Spleen (tissue), 11 donors: ENCODE measurements at regions not wholly inside any gene's neighbourhood (a gene's known extent, or its start where the extent isn't known, plus 50 kb on each side); places are given as distances from the start of the nearest gene placed in this dataset.

ENCODE experiments used
- DNase-seq: peaks from one replicate; pipeline ENCODE4 v3.0.0-alpha.2; 2020
- H3K27ac ChIP-seq, 8 donors: fragments of 200-600 bp; sonication (generic) in 7 of 8; 1 replicate in 4 of 8; 2 replicates in 4 of 8; pipeline versions ENCODE4 v1.5.0 to v1.8.0; 2016 to 2021; ENCODE audit warnings: inconsistent platforms in 4 of 8, mild to moderate bottlenecking in 4 of 8, moderate library complexity in 1 of 8
- H3K27me3 ChIP-seq, 7 donors: fragments of 200-600 bp; sonication (generic) in 6 of 7; replicated peaks in 1 of 7; 1 replicate in 4 of 7; 2 replicates in 3 of 7; pipeline versions ENCODE4 v1.5.0 to v1.8.0; 2016 to 2021; ENCODE audit warnings: inconsistent platforms in 3 of 7, mild to moderate bottlenecking in 1 of 7
- H3K36me3 ChIP-seq, 6 donors: fragments of 200-600 bp; sonication (generic) in 5 of 6; 1 replicate in 4 of 6; 2 replicates in 2 of 6; pipeline versions ENCODE4 v1.5.0 to v1.8.0; 2016 to 2021; ENCODE audit warnings: inconsistent platforms in 2 of 6
- H3K4me1 ChIP-seq, 6 donors: fragments of 200-600 bp; sonication (generic) in 5 of 6; 1 replicate in 3 of 6; 2 replicates in 3 of 6; pipeline versions ENCODE4 v1.5.0 to v1.8.0; 2016 to 2021; ENCODE audit warnings: inconsistent platforms in 3 of 6
- H3K4me3 ChIP-seq, 8 donors: fragments of 200-600 bp; sonication (generic) in 7 of 8; 1 replicate in 4 of 8; 2 replicates in 4 of 8; pipeline versions ENCODE4 v1.5.0 to v1.8.0; 2016 to 2021; ENCODE audit warnings: inconsistent platforms in 4 of 8, mild to moderate bottlenecking in 4 of 8, moderate library complexity in 2 of 8
- H3K9me3 ChIP-seq, 8 donors: fragments of 200-600 bp; sonication (generic) in 7 of 8; 1 replicate in 4 of 8; 2 replicates in 4 of 8; pipeline versions ENCODE4 v1.5.0 to v1.8.0; 2016 to 2021; ENCODE audit warnings: inconsistent platforms in 4 of 8
- POLR2A ChIP-seq, 3 donors: fragments of 450-650 bp; IDR thresholded peaks; one replicate each; pipeline ENCODE4 v1.5.1; 2017; ENCODE audit warnings: antibody characterized with exemption in 3 of 3, mild to moderate bottlenecking in 1 of 3
- POLR2AphosphoS5 ChIP-seq, 3 donors: sonication (generic); formaldehyde crosslinking; IDR thresholded peaks; one replicate each; pipeline ENCODE4 v1.5.1; 2017; ENCODE audit warnings: antibody characterized with exemption in 3 of 3
- WGBS, 5 donors: extraction: QIAGEN DNeasy Blood & Tissue Kit in 3 of 5; methylation state at CpG; one replicate each; pipeline versions ENCODE4 v1.1.5 to v1.1.7; 2013 to 2018; 5-methylcytosine and 5-hydroxymethylcytosine counted together
- intact Hi-C: fragments of 100-400 bp; cut with DNase I; formaldehyde crosslinking; loops from one replicate; pipeline ENCODE4 v1.15.0; 2023; ENCODE audit warnings: low total_unique reads
- TF ChIP-seq, protein P1 (sequence below), 11 experiments: fragments of 200-600 bp in 7 of 11; fragments of 450-650 bp in 4 of 11; sonication (generic) in 4 of 11; IDR thresholded peaks in 8 of 11; conservative IDR thresholded peaks in 3 of 11; 1 replicate in 7 of 11; 2 replicates in 4 of 11; pipeline versions ENCODE4 v1.4.0 to v1.8.0; 2016 to 2021; ENCODE audit warnings: antibody characterized with exemption in 11 of 11, inconsistent platforms in 4 of 11, mild to moderate bottlenecking in 1 of 11
- donor health status: healthy with polysubstance abuse.
- donor health status: DM: no; HTN: no; CAD: no; lungs with moderate emphysema.
- donor health status: DM: no; HTN: no; CAD: no.
- donor health status: Bipolar disorder and iron deficiency.
- donor health status: healthy.
- donor health status: DM: no; HTN: no; CAD: no.
- donor health status: DM: yes; HTN: yes; CAD: no.

DNA sequence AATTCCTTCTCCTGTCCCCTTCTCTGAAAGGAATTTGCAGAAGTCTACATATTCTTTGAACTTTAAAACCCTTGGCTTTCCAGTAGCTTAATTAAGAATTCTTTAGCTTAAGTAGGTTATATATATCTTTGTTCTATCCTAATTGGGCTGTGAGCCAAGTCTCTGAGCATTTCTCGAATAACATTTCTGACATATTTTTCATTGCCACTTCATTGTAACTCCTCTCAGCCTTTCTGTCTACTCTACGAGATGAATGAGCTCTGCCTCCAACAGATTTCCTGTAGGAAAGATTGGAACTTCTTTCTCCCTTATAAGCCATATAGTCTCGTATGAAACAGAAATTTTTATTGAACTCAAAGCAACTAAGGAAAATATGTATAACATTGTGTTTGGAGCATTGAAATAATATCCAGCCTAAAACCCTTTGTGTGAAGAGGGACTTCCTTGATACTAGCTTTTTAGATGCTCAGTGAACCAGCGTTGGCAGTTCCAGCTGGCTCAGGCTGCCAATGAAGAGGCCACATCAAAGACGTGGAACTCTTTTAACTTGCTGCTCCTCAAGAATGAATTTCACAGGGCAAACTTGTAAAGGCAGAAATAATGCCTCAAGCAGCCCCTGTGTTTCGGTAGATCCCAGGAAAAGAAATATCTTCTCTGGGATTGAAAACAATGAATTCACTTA is 87.7 kb upstream of the NOX3 start:
- Histone ChIP-seq H3K27me3 (no peaks in the 10 kb centered on the region), H3K36me3 (no peaks in the 10 kb centered on the region), H3K27ac (no peak overlapping the region), H3K9me3 (no peaks in the 10 kb centered on the region), H3K4me1 (peaks cover 0 to 3% (median 0%) of the 10 kb centered on the region in 6 donors), H3K4me3 (no peak overlapping the region)
- no peak for DNase-seq
- 45 to 76% (median 52%) methylated on average over 6 of the region's 6 CpGs for WGBS, 5 donors
- TF ChIP-seq, protein P1, sequence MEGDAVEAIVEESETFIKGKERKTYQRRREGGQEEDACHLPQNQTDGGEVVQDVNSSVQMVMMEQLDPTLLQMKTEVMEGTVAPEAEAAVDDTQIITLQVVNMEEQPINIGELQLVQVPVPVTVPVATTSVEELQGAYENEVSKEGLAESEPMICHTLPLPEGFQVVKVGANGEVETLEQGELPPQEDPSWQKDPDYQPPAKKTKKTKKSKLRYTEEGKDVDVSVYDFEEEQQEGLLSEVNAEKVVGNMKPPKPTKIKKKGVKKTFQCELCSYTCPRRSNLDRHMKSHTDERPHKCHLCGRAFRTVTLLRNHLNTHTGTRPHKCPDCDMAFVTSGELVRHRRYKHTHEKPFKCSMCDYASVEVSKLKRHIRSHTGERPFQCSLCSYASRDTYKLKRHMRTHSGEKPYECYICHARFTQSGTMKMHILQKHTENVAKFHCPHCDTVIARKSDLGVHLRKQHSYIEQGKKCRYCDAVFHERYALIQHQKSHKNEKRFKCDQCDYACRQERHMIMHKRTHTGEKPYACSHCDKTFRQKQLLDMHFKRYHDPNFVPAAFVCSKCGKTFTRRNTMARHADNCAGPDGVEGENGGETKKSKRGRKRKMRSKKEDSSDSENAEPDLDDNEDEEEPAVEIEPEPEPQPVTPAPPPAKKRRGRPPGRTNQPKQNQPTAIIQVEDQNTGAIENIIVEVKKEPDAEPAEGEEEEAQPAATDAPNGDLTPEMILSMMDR (IDR thresholded peaks at IDR 0.05 in 8 of 11, conservative IDR thresholded peaks at IDR 0.05 in 3 of 11), result no peak
- TF ChIP-seq POLR2A (IDR thresholded peaks at IDR 0.05), result no peak
- TF ChIP-seq POLR2AphosphoS5 (IDR thresholded peaks at IDR 0.05), result no peak
- intact Hi-C loops, result no loop called here

DNA sequence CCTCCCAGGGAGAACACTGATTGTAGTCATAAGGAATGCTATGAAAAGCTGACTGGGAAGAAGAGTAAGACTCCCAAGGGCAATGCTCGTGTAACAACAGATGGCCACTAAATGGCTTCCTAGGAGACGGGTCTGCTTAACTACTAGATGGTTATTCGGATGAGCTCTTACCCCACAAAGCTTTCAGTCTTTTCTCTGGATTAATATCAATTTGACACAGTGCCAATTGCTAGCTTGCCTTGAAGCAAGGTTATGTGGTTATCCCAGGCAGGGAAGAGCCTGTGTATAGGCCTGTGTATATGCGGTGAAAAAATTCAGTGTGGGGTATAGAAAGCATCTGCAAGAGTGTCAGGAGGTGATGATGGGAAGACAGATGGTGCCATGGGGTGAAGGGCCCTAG is 86.4 kb upstream of the NOX3 start:
- Histone ChIP-seq H3K4me3 (no peak overlapping the region), H3K4me1 (peaks cover 0 to 3% (median 0%) of the 10 kb centered on the region in 6 donors), H3K27ac (no peak overlapping the region), H3K27me3 (no peaks in the 10 kb centered on the region), H3K36me3 (no peaks in the 10 kb centered on the region), H3K9me3 (no peaks in the 10 kb centered on the region)
- TF ChIP-seq, protein P1 (IDR thresholded peaks at IDR 0.05 in 8 of 11, conservative IDR thresholded peaks at IDR 0.05 in 3 of 11), result no peak
- no peak for TF ChIP-seq POLR2A (IDR thresholded peaks at IDR 0.05)
- TF ChIP-seq POLR2AphosphoS5 (IDR thresholded peaks at IDR 0.05), result no peak
- no peak for DNase-seq
- intact Hi-C loops, result no loop called here
- WGBS, 5 donors, result 79 to 88% (median 87%) methylated on average over 4 of the region's 4 CpGs

DNA sequence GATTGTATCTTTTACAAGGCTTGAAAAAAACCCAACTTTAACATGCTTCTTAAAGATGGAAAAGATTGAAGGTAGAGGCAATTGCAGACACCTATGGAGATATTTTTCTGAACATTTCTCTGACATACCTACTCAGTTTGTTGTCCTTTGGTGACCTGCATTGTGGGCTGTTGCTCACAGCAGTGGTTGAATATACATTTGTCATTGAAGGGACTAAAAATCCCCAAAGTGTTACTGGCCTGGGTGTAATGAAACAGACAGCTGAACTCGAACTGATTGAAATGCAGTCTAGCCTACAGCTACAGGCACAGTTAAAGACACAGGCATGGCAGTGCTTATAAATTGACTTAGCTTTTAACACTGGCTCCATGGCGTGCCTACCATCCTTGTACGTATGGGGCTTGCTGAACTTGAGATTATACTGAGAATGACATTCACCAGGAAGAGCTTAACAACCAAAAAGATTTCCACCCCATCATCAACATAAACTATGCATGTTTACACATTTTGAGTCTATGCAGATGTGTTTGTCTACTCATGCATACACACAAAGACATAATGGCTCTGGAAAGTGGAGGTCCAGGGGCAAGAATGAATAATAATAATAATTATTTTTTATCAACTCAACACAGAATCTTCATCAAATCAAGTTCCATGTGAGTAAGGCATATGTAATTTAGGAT is 83.2 kb upstream of the NOX3 start:
- Histone ChIP-seq H3K4me1 (no peaks in the 10 kb centered on the region), H3K9me3 (peaks cover 0 to 11% (median 4%) of the 10 kb centered on the region in 8 donors), H3K4me3 (no peak overlapping the region), H3K36me3 (no peaks in the 10 kb centered on the region), H3K27ac (no peak overlapping the region), H3K27me3 (no peaks in the 10 kb centered on the region)
- 85 to 93% (median 88%) methylated on average over 3 of the region's 3 CpGs for WGBS, 5 donors
- DNase-seq, result no peak
- intact Hi-C loops, result no loop called here
- TF ChIP-seq POLR2AphosphoS5 (IDR thresholded peaks at IDR 0.05) (no peak), POLR2A (IDR thresholded peaks at IDR 0.05) (no peak)
- TF ChIP-seq, protein P1 (IDR thresholded peaks at IDR 0.05 in 8 of 11, conservative IDR thresholded peaks at IDR 0.05 in 3 of 11), result no peak

DNA sequence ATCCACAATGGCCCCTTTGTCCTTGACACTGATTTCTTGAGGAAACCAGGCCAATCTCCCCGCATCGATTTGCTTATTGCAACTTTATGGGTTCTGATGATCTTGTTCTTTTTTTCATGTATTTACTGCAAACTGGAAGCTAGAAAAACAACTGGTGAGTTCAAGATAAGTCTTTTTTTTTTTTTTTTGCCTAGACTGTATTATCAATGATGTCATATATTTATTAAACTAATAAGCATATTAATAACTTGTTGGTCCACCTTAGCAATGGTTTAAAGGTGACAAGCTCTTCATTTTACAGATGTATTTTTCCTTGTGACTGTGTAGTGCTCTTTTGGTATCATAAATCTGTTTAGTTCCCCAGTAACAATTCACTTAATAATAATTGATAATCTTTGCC is 79.0 kb upstream of the NOX3 start:
- no peaks in the 10 kb centered on the region for H3K36me3 ChIP-seq
- DNase-seq, result no peak
- peaks cover 0 to 23% (median 15%) of the 10 kb centered on the region in 8 donors for H3K9me3 ChIP-seq
- H3K27ac ChIP-seq, result no peak overlapping the region
- intact Hi-C loops, result loop anchor here (5.0 kb wide), 1 partner anchor 212 kb away; no protein-coding TSS in a partner anchor
- TF ChIP-seq POLR2A (IDR thresholded peaks at IDR 0.05), result no peak
- no peak for TF ChIP-seq POLR2AphosphoS5 (IDR thresholded peaks at IDR 0.05)
- TF ChIP-seq, protein P1 (IDR thresholded peaks at IDR 0.05 in 8 of 11, conservative IDR thresholded peaks at IDR 0.05 in 3 of 11), result no peak
- WGBS, 5 donors, result 95 to 99% (median 98%) methylated on average over 2 of the region's 2 CpGs
- peaks cover 0 to 9% (median 2%) of the 10 kb centered on the region in 6 donors for H3K4me1 ChIP-seq
- H3K4me3 ChIP-seq, result no peak overlapping the region
- H3K27me3 ChIP-seq, result no peaks in the 10 kb centered on the region
